RWPE1 (cell line): ENCODE measurements at regions not wholly inside any gene's neighbourhood (a gene's known extent, or its start where the extent isn't known, plus 50 kb on each side); places are given as distances from the start of the nearest gene placed in this dataset.

Source experiments
- CTCF ChIA-PET: fragments of 350-600 bp; sonication (Branson Sonifier 250); formaldehyde crosslinking; extraction: SDS; loops from one replicate; lab custom pipeline; 2021; lab: Yijun Ruan, JAX
- POLR2A ChIA-PET: fragments of 400-600 bp; formaldehyde crosslinking; extraction: SDS; loops from one replicate; lab custom pipeline; 2020; ENCODE audit warnings: antibody characterized with exemption; ENCODE audit not compliant: low non-redundant PET; lab: Yijun Ruan, JAX
- DNase-seq: peaks from one replicate; pipeline ENCODE4 v3.0.0; 2012; ENCODE audit warnings: low spot score
- H3K27ac ChIP-seq: fragments of 450-650 bp; 2 replicates; pipeline ENCODE4 v1.5.1; 2017
- TF ChIP-seq, protein P1 (sequence below): fragments of 450-650 bp; conservative IDR thresholded peaks from 2 replicates; pipeline ENCODE4 v1.5.1; 2017; ENCODE audit warnings: low read depth, mild to moderate bottlenecking

- TF ChIP-seq, protein P1, sequence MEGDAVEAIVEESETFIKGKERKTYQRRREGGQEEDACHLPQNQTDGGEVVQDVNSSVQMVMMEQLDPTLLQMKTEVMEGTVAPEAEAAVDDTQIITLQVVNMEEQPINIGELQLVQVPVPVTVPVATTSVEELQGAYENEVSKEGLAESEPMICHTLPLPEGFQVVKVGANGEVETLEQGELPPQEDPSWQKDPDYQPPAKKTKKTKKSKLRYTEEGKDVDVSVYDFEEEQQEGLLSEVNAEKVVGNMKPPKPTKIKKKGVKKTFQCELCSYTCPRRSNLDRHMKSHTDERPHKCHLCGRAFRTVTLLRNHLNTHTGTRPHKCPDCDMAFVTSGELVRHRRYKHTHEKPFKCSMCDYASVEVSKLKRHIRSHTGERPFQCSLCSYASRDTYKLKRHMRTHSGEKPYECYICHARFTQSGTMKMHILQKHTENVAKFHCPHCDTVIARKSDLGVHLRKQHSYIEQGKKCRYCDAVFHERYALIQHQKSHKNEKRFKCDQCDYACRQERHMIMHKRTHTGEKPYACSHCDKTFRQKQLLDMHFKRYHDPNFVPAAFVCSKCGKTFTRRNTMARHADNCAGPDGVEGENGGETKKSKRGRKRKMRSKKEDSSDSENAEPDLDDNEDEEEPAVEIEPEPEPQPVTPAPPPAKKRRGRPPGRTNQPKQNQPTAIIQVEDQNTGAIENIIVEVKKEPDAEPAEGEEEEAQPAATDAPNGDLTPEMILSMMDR, result no peak
- ChIA-PET CTCF (interaction anchor here (0.5 to 0.7 kb wide), 2 partner anchors 42 to 244 kb away, joined by 3 to 4 read pairs; no protein-coding TSS in a partner anchor), POLR2A (no interaction called here)
- H3K27ac ChIP-seq, result no peak overlapping the region
- no peak for DNase-seq
These were observed 142.9 kb upstream of the ZBED5 start for GRCh38 chr11:11000579-11001283.

GRCh38 chr11:10998674-10999073 is 140.8 kb upstream of the ZBED5 start:
- TF ChIP-seq, protein P1, result no peak
- CTCF ChIA-PET, result no interaction called here
- peak; percentile 8 for DNase-seq

GRCh38 chr11:10996678-10997077 is 138.8 kb upstream of the ZBED5 start:
- TF ChIP-seq, protein P1, result no peak
- DNase-seq, result no peak
- no peak overlapping the region for H3K27ac ChIP-seq
- POLR2A ChIA-PET, result no interaction called here
- CTCF ChIA-PET, result interaction anchor here (0.7 kb wide), 1 partner anchor 65 kb away, joined by 4 read pairs; no protein-coding TSS in a partner anchor

More at GRCh38 chr11:10998674-10999073, 140.8 kb upstream of the ZBED5 start:
- H3K27ac ChIP-seq, result no peak overlapping the region
- POLR2A ChIA-PET, result no interaction called here

GRCh38 chr11:10993640-10994039 is 135.8 kb upstream of the ZBED5 start:
- no peak for DNase-seq
- no peak overlapping the region for H3K27ac ChIP-seq
- TF ChIP-seq, protein P1, result no peak
- ChIA-PET CTCF (no interaction called here), POLR2A (no interaction called here)

DNA sequence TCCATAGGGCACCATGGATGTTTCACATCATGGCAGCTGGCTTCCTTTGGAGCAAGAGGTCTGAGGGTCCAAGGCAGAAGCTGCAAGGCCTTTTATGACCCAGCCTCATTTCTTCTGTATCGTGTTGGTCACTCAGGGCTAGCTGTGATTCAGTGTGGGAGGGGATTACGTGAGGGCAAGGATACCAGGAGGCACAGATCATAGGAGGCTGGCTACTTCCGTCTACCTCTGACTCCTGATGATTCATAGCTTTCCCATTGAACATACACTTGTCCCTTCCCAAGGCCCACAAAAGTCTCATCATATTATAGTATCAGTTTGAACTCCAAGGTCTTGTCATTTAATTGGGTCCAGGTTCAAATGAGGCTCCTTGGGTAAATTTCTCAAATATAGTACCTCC is 135.3 kb upstream of the ZBED5 start:
- CTCF ChIA-PET, result no interaction called here
- TF ChIP-seq, protein P1, result no peak
- no peak overlapping the region for H3K27ac ChIP-seq
- POLR2A ChIA-PET, result no interaction called here
- peak; percentile 10 for DNase-seq

- ChIA-PET CTCF (no interaction called here), POLR2A (no interaction called here)
- DNase-seq, result no peak
- no peak overlapping the region for H3K27ac ChIP-seq
- TF ChIP-seq, protein P1, result no peak
These were observed 133.5 kb upstream of the ZBED5 start for GRCh38 chr11:10991393-10991792.
